Stimulated activated CD8-positive, alpha-beta memory T cell treated with anti-CD3 and anti-CD28 coated beads, Interleukin-15, amount 100 ng/mL, for 1 hour (primary cell): ENCODE measurements at regions not wholly inside any gene's neighbourhood (a gene's known extent, or its start where the extent isn't known, plus 50 kb on each side); places are given as distances from the start of the nearest gene placed in this dataset.

Source experiments
- DNase-seq: peaks from one replicate; pipeline ENCODE4 v3.0.0-alpha.2; 2020; ENCODE audit warnings: low read depth

- DNase-seq, result no peak
Measured at GRCh38 chr2:8044046-8044594, 637.7 kb upstream of the ID2 start.

GRCh38 chr2:8045081-8045614 is 636.7 kb upstream of the ID2 start:
- DNase-seq, result no peak

- DNase-seq, result no peak
Measured at GRCh38 chr2:8046849-8047248, 635.0 kb upstream of the ID2 start.

- DNase-seq, result no peak
Measured at GRCh38 chr2:8049176-8049575, 632.7 kb upstream of the ID2 start.

GRCh38 chr2:8049851-8050571 is 631.8 kb upstream of the ID2 start:
- no peak for DNase-seq

GRCh38 chr2:8053216-8053615 is 628.6 kb upstream of the ID2 start:
- DNase-seq, result no peak

GRCh38 chr2:8054070-8054469 is 627.8 kb upstream of the ID2 start:
- no peak for DNase-seq

- DNase-seq, result no peak
Measured at GRCh38 chr2:8058652-8059051, 623.2 kb upstream of the ID2 start.

- DNase-seq, result no peak
Measured at GRCh38 chr2:8059255-8059654, 622.6 kb upstream of the ID2 start.

- no peak for DNase-seq
Measured at GRCh38 chr2:8059794-8060193, 622.1 kb upstream of the ID2 start.

- DNase-seq, result no peak
Measured at GRCh38 chr2:8061219-8061618, 620.6 kb upstream of the ID2 start.

GRCh38 chr2:8064603-8065002 is 617.3 kb upstream of the ID2 start:
- no peak for DNase-seq

GRCh38 chr2:8065191-8065590 is 616.7 kb upstream of the ID2 start:
- no peak for DNase-seq

GRCh38 chr2:8067784-8068336 is 614.0 kb upstream of the ID2 start:
- DNase-seq, result no peak

- DNase-seq, result no peak
Measured at GRCh38 chr2:8072907-8073306, 608.9 kb upstream of the ID2 start.

GRCh38 chr2:8073916-8074315 is 607.9 kb upstream of the ID2 start:
- DNase-seq, result no peak

- DNase-seq, result no peak
Measured at GRCh38 chr2:8076448-8077342, 605.2 kb upstream of the ID2 start.

- DNase-seq, result no peak
Measured at GRCh38 chr2:8078705-8079104, 603.2 kb upstream of the ID2 start.

GRCh38 chr2:8080063-8080462 is 601.8 kb upstream of the ID2 start:
- no peak for DNase-seq

GRCh38 chr2:8081130-8081529 is 600.7 kb upstream of the ID2 start:
- DNase-seq, result no peak

- DNase-seq, result no peak
Measured at GRCh38 chr2:8082840-8083239, 599.0 kb upstream of the ID2 start.

- DNase-seq, result no peak
Measured at GRCh38 chr2:8086357-8086756, 595.5 kb upstream of the ID2 start.
